HUDEP-2 (cell line): ENCODE measurements at regions not wholly inside any gene's neighbourhood (a gene's known extent, or its start where the extent isn't known, plus 50 kb on each side); places are given as distances from the start of the nearest gene placed in this dataset.

Experiments
- DNase-seq, 76 experiments: peaks; one replicate each; lab custom pipeline; 2025; ENCODE audit not compliant: unreplicated experiment in 76 of 76; lab: John Stamatoyannopoulos, UW

- no peak for DNase-seq
These were observed 749.1 kb downstream of the SQOR start for GRCh38 chr15:46383978-46384377.

GRCh38 chr15:46386356-46386755 lies 751.5 kb downstream of the SQOR start:
- DNase-seq: no peak

GRCh38 chr15:46389739-46390138 lies 754.9 kb downstream of the SQOR start:
- no peak for DNase-seq

- DNase-seq: no peak
These were observed 759.6 kb downstream of the SQOR start for GRCh38 chr15:46394463-46394862.

GRCh38 chr15:46408312-46408711 lies 773.5 kb downstream of the SQOR start:
- DNase-seq: no peak

- DNase-seq: no peak
These were observed 775.0 kb downstream of the SQOR start for GRCh38 chr15:46409841-46410301.

- no peak for DNase-seq
These were observed 775.9 kb downstream of the SQOR start for GRCh38 chr15:46410705-46411104.

- no peak for DNase-seq
These were observed 777.1 kb downstream of the SQOR start for GRCh38 chr15:46411900-46412299.

- no peak for DNase-seq
These were observed 779.0 kb downstream of the SQOR start for GRCh38 chr15:46413799-46414198.

GRCh38 chr15:46416544-46416943 lies 781.7 kb downstream of the SQOR start:
- DNase-seq: no peak

- DNase-seq: no peak
These were observed 786.2 kb downstream of the SQOR start for GRCh38 chr15:46420990-46421389.

- no peak for DNase-seq
These were observed 806.6 kb downstream of the SQOR start for GRCh38 chr15:46441294-46442062.

- DNase-seq: no peak
These were observed 807.4 kb downstream of the SQOR start for GRCh38 chr15:46442184-46442583.

GRCh38 chr15:46442901-46443590 lies 808.2 kb downstream of the SQOR start:
- no peak for DNase-seq

GRCh38 chr15:46450112-46450809 lies 815.4 kb downstream of the SQOR start:
- DNase-seq: no peak

- DNase-seq: no peak
These were observed 816.0 kb downstream of the SQOR start for GRCh38 chr15:46450810-46451182.

GRCh38 chr15:46452297-46452820 lies 817.5 kb downstream of the SQOR start:
- no peak for DNase-seq

GRCh38 chr15:46456456-46456855 lies 821.6 kb downstream of the SQOR start:
- DNase-seq: no peak

- DNase-seq: no peak
These were observed 825.7 kb downstream of the SQOR start for GRCh38 chr15:46460431-46461094.

- DNase-seq: no peak
These were observed 826.6 kb downstream of the SQOR start for GRCh38 chr15:46461416-46461815.

GRCh38 chr15:46467041-46467440 lies 832.2 kb downstream of the SQOR start:
- DNase-seq: no peak
